Natural killer cell (primary cell): ENCODE measurements at regions not wholly inside any gene's neighbourhood (a gene's known extent, or its start where the extent isn't known, plus 50 kb on each side); places are given as distances from the start of the nearest gene placed in this dataset.

Experiments
- ATAC-seq, 3 donors: fragments of 150-1000 bp in 2 of 3; fragments of 200-7000 bp in 1 of 3; cut with Tn5 transposase; 1 replicate in 1 of 3; 2 replicates in 2 of 3; pipeline ENCODE4 v1.10.0; 2021; ENCODE audit warnings: mild to moderate bottlenecking in 2 of 3, moderate library complexity in 2 of 3
- DNase-seq, 2 donors: peaks; one replicate each; pipeline versions ENCODE4 v3.0.0 to v3.0.0-alpha.2; 2013 to 2021; ENCODE audit warnings: mixed read lengths in 1 of 2
- H3K27ac ChIP-seq: one replicate; pipeline ENCODE4 v1.5.1; 2013; ENCODE audit warnings: mild to moderate bottlenecking, low read length
- H3K27me3 ChIP-seq: one replicate; pipeline ENCODE4 v1.6.1; 2013; ENCODE audit warnings: low read length; ENCODE audit not compliant: control insufficient read depth, insufficient read depth
- H3K36me3 ChIP-seq: one replicate; pipeline ENCODE4 v1.6.1; 2013; ENCODE audit warnings: low read length; ENCODE audit not compliant: control insufficient read depth, insufficient read depth
- H3K4me1 ChIP-seq: one replicate; pipeline ENCODE4 v1.6.1; 2013; ENCODE audit warnings: low read length; ENCODE audit not compliant: control insufficient read depth, insufficient read depth
- H3K4me3 ChIP-seq: one replicate; pipeline ENCODE4 v1.5.1; 2013; ENCODE audit warnings: low read length
- H3K9me3 ChIP-seq: one replicate; pipeline ENCODE4 v1.6.1; 2013; ENCODE audit warnings: low read length; ENCODE audit not compliant: control insufficient read depth, insufficient read depth
- H3K27ac Mint-ChIP-seq, 2 donors: one replicate each; pipeline ENCODE4 v1.8.0; 2022; ENCODE audit warnings: mild to moderate bottlenecking in 2 of 2, mixed read lengths in 2 of 2, moderate library complexity in 1 of 2
- H3K27me3 Mint-ChIP-seq, 2 donors: one replicate each; pipeline ENCODE4 v1.8.0; 2022; ENCODE audit warnings: low read depth in 2 of 2, mixed read lengths in 2 of 2
- H3K36me3 Mint-ChIP-seq: one replicate; pipeline ENCODE4 v1.8.0; 2022; ENCODE audit warnings: mixed read lengths
- H3K4me1 Mint-ChIP-seq, 2 donors: one replicate each; pipeline ENCODE4 v1.8.0; 2022; ENCODE audit warnings: mixed read lengths in 2 of 2
- H3K4me3 Mint-ChIP-seq: one replicate; pipeline ENCODE4 v1.8.0; 2022; ENCODE audit warnings: mild to moderate bottlenecking, moderate library complexity, mixed read lengths
- H3K9me3 Mint-ChIP-seq, 2 donors: one replicate each; pipeline ENCODE4 v1.8.0; 2022; ENCODE audit warnings: mixed read lengths in 2 of 2
- CTCF ChIP-seq: fragments of 200-600 bp; IDR thresholded peaks from one replicate; pipeline ENCODE4 v1.8.0; 2022; ENCODE audit warnings: antibody characterized with exemption
- WGBS: methylation state at CpG from one replicate; pipeline ENCODE4 v1.1.7; 2013; ENCODE audit warnings: missing lambda C conversion rate; ENCODE audit not compliant: insufficient coverage; 5-methylcytosine and 5-hydroxymethylcytosine counted together
- intact Hi-C: fragments of 100-400 bp; cut with micrococcal nuclease; formaldehyde crosslinking; loops from one replicate; pipeline ENCODE4 v1.14.2; 2022

- WGBS = 80% methylated on average over 1 of the region's 1 CpG
- H3K27ac Mint-ChIP-seq = no peak overlapping the region
- no peaks in the 10 kb centered on the region for H3K9me3 Mint-ChIP-seq
- H3K27me3 Mint-ChIP-seq = peaks cover 8 to 16% of the 10 kb centered on the region in 2 donors
- no peak overlapping the region for H3K27ac ChIP-seq
- H3K4me3 Mint-ChIP-seq = no peak overlapping the region
- DNase-seq (no peak), ATAC-seq (no peak)
- peaks cover 2% of the 10 kb centered on the region for H3K27me3 ChIP-seq
- no peaks in the 10 kb centered on the region for H3K9me3 ChIP-seq
- no peaks in the 10 kb centered on the region for H3K4me1 Mint-ChIP-seq
- no peaks in the 10 kb centered on the region for H3K36me3 ChIP-seq
- no peak overlapping the region for H3K4me3 ChIP-seq
- no peak for TF ChIP-seq CTCF
- intact Hi-C loops = no loop called here
- no peaks in the 10 kb centered on the region for H3K36me3 Mint-ChIP-seq
- H3K4me1 ChIP-seq = no peaks in the 10 kb centered on the region
These were observed 57.9 kb upstream of the PHF21B start for GRCh38 chr22:45067731-45068130.

- TF ChIP-seq CTCF = no peak
These were observed 60.1 kb upstream of the PHF21B start for GRCh38 chr22:45069925-45070324.

GRCh38 chr22:45071618-45072017 is 61.8 kb upstream of the PHF21B start:
- H3K9me3 ChIP-seq = no peaks in the 10 kb centered on the region
- ATAC-seq = no peak
- H3K36me3 ChIP-seq = no peaks in the 10 kb centered on the region
- no peak for DNase-seq
- peaks cover 21 to 38% of the 10 kb centered on the region in 2 donors for H3K27me3 Mint-ChIP-seq
- H3K4me1 ChIP-seq = no peaks in the 10 kb centered on the region
- H3K36me3 Mint-ChIP-seq = no peaks in the 10 kb centered on the region
- no peak overlapping the region for H3K27ac Mint-ChIP-seq
- no peaks in the 10 kb centered on the region for H3K9me3 Mint-ChIP-seq
- H3K4me3 Mint-ChIP-seq = no peak overlapping the region
- H3K4me1 Mint-ChIP-seq = no peaks in the 10 kb centered on the region
- no peak overlapping the region for H3K27ac ChIP-seq
- H3K4me3 ChIP-seq = no peak overlapping the region
- 44% methylated on average over 9 of the region's 9 CpGs for WGBS
- H3K27me3 ChIP-seq = peaks cover 2% of the 10 kb centered on the region
- intact Hi-C loops = no loop called here
- TF ChIP-seq CTCF = no peak

More at GRCh38 chr22:45069925-45070324, 60.1 kb upstream of the PHF21B start:
- no peak overlapping the region for H3K27ac Mint-ChIP-seq
- Histone ChIP-seq H3K4me3 (no peak overlapping the region), H3K27ac (no peak overlapping the region), H3K9me3 (no peaks in the 10 kb centered on the region), H3K27me3 (peaks cover 2% of the 10 kb centered on the region), H3K36me3 (no peaks in the 10 kb centered on the region), H3K4me1 (no peaks in the 10 kb centered on the region)
- H3K4me1 Mint-ChIP-seq = no peaks in the 10 kb centered on the region
- DNase-seq = no peak
- peaks cover 14 to 27% of the 10 kb centered on the region in 2 donors for H3K27me3 Mint-ChIP-seq
- intact Hi-C loops = no loop called here
- H3K36me3 Mint-ChIP-seq = no peaks in the 10 kb centered on the region
- WGBS = 92% methylated on average over 4 of the region's 5 CpGs
- no peak for ATAC-seq
- H3K9me3 Mint-ChIP-seq = no peaks in the 10 kb centered on the region
- no peak overlapping the region for H3K4me3 Mint-ChIP-seq

- intact Hi-C loops = no loop called here
- peaks cover 2% of the 10 kb centered on the region for H3K27me3 ChIP-seq
These were observed 62.6 kb upstream of the PHF21B start for GRCh38 chr22:45072322-45072903.

More at GRCh38 chr22:45072322-45072903, 62.6 kb upstream of the PHF21B start:
- no peaks in the 10 kb centered on the region for H3K9me3 Mint-ChIP-seq
- no peak for DNase-seq
- ATAC-seq = no peak
- H3K27ac Mint-ChIP-seq = no peak overlapping the region
- WGBS = 39% methylated on average over 16 of the region's 17 CpGs
- Histone ChIP-seq H3K9me3 (no peaks in the 10 kb centered on the region), H3K4me3 (no peak overlapping the region), H3K4me1 (no peaks in the 10 kb centered on the region), H3K36me3 (no peaks in the 10 kb centered on the region), H3K27ac (no peak overlapping the region)
- H3K4me1 Mint-ChIP-seq = no peaks in the 10 kb centered on the region
- TF ChIP-seq CTCF = no peak
- H3K36me3 Mint-ChIP-seq = no peaks in the 10 kb centered on the region
- peaks cover 23 to 38% of the 10 kb centered on the region in 2 donors for H3K27me3 Mint-ChIP-seq
- H3K4me3 Mint-ChIP-seq = no peak overlapping the region
